Type B pancreatic cell (in vitro differentiated cells): ENCODE measurements at regions not wholly inside any gene's neighbourhood (a gene's known extent, or its start where the extent isn't known, plus 50 kb on each side); places are given as distances from the start of the nearest gene placed in this dataset.

Experiments used
- DNase-seq: peaks from one replicate; pipeline ENCODE4 v3.0.0; 2021; ENCODE audit warnings: mixed read lengths; ENCODE audit not compliant: unreplicated experiment; ENCODE audit errors: extremely low spot score
- H3K27ac Mint-ChIP-seq: 2 replicates; pipeline ENCODE4 v1.8.0; 2021; ENCODE audit warnings: mild to moderate bottlenecking, mixed read lengths
- H3K27me3 Mint-ChIP-seq: 2 replicates; pipeline ENCODE4 v1.8.0; 2021; ENCODE audit warnings: mixed read lengths
- H3K36me3 Mint-ChIP-seq: 2 replicates; pipeline ENCODE4 v1.8.0; 2021; ENCODE audit warnings: mixed read lengths
- H3K4me1 Mint-ChIP-seq: one replicate; pipeline ENCODE4 v1.8.0; 2021; ENCODE audit warnings: mixed read lengths; ENCODE audit not compliant: unreplicated experiment
- H3K4me3 Mint-ChIP-seq: 2 replicates; pipeline ENCODE4 v1.8.0; 2021; ENCODE audit warnings: mild to moderate bottlenecking, mixed read lengths
- H3K9me3 Mint-ChIP-seq: 2 replicates; pipeline ENCODE4 v1.8.0; 2021; ENCODE audit warnings: mixed read lengths
- TF ChIP-seq, protein P1 (sequence below): fragments of 200-600 bp; sonication (generic); conservative IDR thresholded peaks from 2 replicates; pipeline ENCODE4 v1.5.0; 2021; ENCODE audit warnings: antibody characterized with exemption, mild to moderate bottlenecking

GRCh38 chr1:82420584-82420983 lies 619.9 kb downstream of the ADGRL2 start:
- no peaks in the 10 kb centered on the region for H3K27me3 Mint-ChIP-seq
- TF ChIP-seq, protein P1, sequence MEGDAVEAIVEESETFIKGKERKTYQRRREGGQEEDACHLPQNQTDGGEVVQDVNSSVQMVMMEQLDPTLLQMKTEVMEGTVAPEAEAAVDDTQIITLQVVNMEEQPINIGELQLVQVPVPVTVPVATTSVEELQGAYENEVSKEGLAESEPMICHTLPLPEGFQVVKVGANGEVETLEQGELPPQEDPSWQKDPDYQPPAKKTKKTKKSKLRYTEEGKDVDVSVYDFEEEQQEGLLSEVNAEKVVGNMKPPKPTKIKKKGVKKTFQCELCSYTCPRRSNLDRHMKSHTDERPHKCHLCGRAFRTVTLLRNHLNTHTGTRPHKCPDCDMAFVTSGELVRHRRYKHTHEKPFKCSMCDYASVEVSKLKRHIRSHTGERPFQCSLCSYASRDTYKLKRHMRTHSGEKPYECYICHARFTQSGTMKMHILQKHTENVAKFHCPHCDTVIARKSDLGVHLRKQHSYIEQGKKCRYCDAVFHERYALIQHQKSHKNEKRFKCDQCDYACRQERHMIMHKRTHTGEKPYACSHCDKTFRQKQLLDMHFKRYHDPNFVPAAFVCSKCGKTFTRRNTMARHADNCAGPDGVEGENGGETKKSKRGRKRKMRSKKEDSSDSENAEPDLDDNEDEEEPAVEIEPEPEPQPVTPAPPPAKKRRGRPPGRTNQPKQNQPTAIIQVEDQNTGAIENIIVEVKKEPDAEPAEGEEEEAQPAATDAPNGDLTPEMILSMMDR, result no peak

GRCh38 chr1:82411605-82412004 lies 610.9 kb downstream of the ADGRL2 start:
- no peak overlapping the region for H3K27ac Mint-ChIP-seq
- no peak for DNase-seq
- no peaks in the 10 kb centered on the region for H3K4me1 Mint-ChIP-seq
- no peak overlapping the region for H3K4me3 Mint-ChIP-seq
- no peaks in the 10 kb centered on the region for H3K9me3 Mint-ChIP-seq
- no peaks in the 10 kb centered on the region for H3K27me3 Mint-ChIP-seq
- TF ChIP-seq, protein P1, result no peak
- no peaks in the 10 kb centered on the region for H3K36me3 Mint-ChIP-seq

More at GRCh38 chr1:82420584-82420983, 619.9 kb downstream of the ADGRL2 start:
- Mint-ChIP-seq H3K4me1 (peaks cover 6% of the 10 kb centered on the region), H3K4me3 (no peak overlapping the region), H3K36me3 (no peaks in the 10 kb centered on the region), H3K9me3 (no peaks in the 10 kb centered on the region), H3K27ac (no peak overlapping the region)
- no peak for DNase-seq

- H3K4me1 Mint-ChIP-seq, result no peaks in the 10 kb centered on the region
Measured at GRCh38 chr1:82405333-82405732, 604.6 kb downstream of the ADGRL2 start.

DNA sequence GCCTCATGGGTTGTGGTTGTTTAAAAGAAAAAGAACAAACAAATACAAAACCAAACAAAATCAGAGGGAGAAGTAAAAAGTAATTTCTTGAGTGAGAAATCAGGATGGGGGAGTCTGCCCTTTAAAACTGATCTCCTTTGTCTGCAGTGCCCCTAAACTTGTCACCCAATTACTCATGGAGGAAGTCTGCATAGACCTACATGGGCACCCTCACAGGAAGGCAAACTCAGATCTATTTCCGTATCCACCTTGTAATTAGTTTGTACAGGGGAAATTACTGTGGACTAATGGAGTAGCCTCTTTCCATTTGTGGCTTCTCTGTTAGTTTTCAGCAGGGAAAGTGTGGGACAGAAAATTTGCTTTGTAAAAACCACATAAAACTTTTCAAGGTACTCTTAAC lies 600.4 kb downstream of the ADGRL2 start:
- Mint-ChIP-seq H3K27me3 (no peaks in the 10 kb centered on the region), H3K27ac (no peak overlapping the region), H3K36me3 (no peaks in the 10 kb centered on the region), H3K9me3 (no peaks in the 10 kb centered on the region), H3K4me3 (no peak overlapping the region), H3K4me1 (no peaks in the 10 kb centered on the region)
- TF ChIP-seq, protein P1, result no peak
- DNase-seq, result no peak

More at GRCh38 chr1:82405333-82405732, 604.6 kb downstream of the ADGRL2 start:
- Mint-ChIP-seq H3K9me3 (no peaks in the 10 kb centered on the region), H3K27me3 (no peaks in the 10 kb centered on the region), H3K36me3 (no peaks in the 10 kb centered on the region), H3K27ac (no peak overlapping the region), H3K4me3 (no peak overlapping the region)
- DNase-seq, result no peak
- TF ChIP-seq, protein P1, result no peak

GRCh38 chr1:82400521-82400920 lies 599.8 kb downstream of the ADGRL2 start:
- no peak for DNase-seq
- TF ChIP-seq, protein P1, result no peak
- no peak overlapping the region for H3K4me3 Mint-ChIP-seq
- H3K9me3 Mint-ChIP-seq, result no peaks in the 10 kb centered on the region
- H3K27ac Mint-ChIP-seq, result no peak overlapping the region
- no peaks in the 10 kb centered on the region for H3K4me1 Mint-ChIP-seq
- no peaks in the 10 kb centered on the region for H3K27me3 Mint-ChIP-seq
- no peaks in the 10 kb centered on the region for H3K36me3 Mint-ChIP-seq

- H3K36me3 Mint-ChIP-seq, result no peaks in the 10 kb centered on the region
- no peak overlapping the region for H3K27ac Mint-ChIP-seq
- no peak for DNase-seq
- peaks cover 2% of the 10 kb centered on the region for H3K27me3 Mint-ChIP-seq
- TF ChIP-seq, protein P1, result no peak
- H3K9me3 Mint-ChIP-seq, result no peaks in the 10 kb centered on the region
- no peaks in the 10 kb centered on the region for H3K4me1 Mint-ChIP-seq
- H3K4me3 Mint-ChIP-seq, result no peak overlapping the region
Measured at GRCh38 chr1:82399093-82399492, 598.4 kb downstream of the ADGRL2 start.
